PC-9 (cell line): ENCODE measurements at regions not wholly inside any gene's neighbourhood (a gene's known extent, or its start where the extent isn't known, plus 50 kb on each side); places are given as distances from the start of the nearest gene placed in this dataset.
"Not testable (repeated sequence)": the region's sequence is repeated elsewhere in the genome, so short reads cannot be mapped to it uniquely, and the experiment has no call there.

ENCODE experiments used
- BruUV-seq: library from RNA; stranded (reverse); fragments of 400-500 nt; replicated peaks from 2 replicates; lab custom pipeline; 2021; lab: Mats Ljungman, UMichigan
- CTCF ChIA-PET: fragments of 300-600 bp; sonication (Branson Sonifier 250); formaldehyde crosslinking; loops from one replicate; lab custom pipeline; 2022; ENCODE audit warnings: antibody characterized with exemption; lab: Charles Lee
- POLR2A ChIA-PET: fragments of 300-600 bp; sonication (Branson Sonifier 250); formaldehyde crosslinking; loops from one replicate; lab custom pipeline; 2022; ENCODE audit warnings: antibody characterized with exemption; ENCODE audit not compliant: unreplicated experiment; lab: Charles Lee
- DNase-seq, 2 experiments: peaks; one replicate each; pipeline versions ENCODE4 v3.0.0 to v3.0.0-alpha.2; 2015 to 2022; ENCODE audit warnings: mixed read lengths in 1 of 2
- H2AFZ ChIP-seq: fragments of 200-600 bp; sonication (generic); 2 replicates; pipeline ENCODE4 v1.8.1; 2017; ENCODE audit warnings: antibody characterized with exemption
- H3F3A ChIP-seq: fragments of 200-600 bp; sonication (generic); 2 replicates; pipeline ENCODE4 v1.8.1; 2017; ENCODE audit warnings: antibody characterized with exemption, mild to moderate bottlenecking, low read depth; ENCODE audit not compliant: insufficient read depth
- H3K27ac ChIP-seq: fragments of 200-600 bp; sonication (generic); 2 replicates; pipeline ENCODE4 v1.6.1; 2016; ENCODE audit warnings: mixed run types
- H3K27me3 ChIP-seq: fragments of 200-600 bp; sonication (generic); 2 replicates; pipeline ENCODE4 v1.6.1; 2016; ENCODE audit warnings: low read depth, mixed run types; ENCODE audit not compliant: insufficient read depth
- H3K36me3 ChIP-seq: fragments of 200-600 bp; sonication (generic); 2 replicates; pipeline ENCODE4 v1.6.1; 2016; ENCODE audit warnings: low read depth, mixed run types
- H3K4me1 ChIP-seq: fragments of 200-600 bp; sonication (generic); replicated peaks from 2 replicates; pipeline ENCODE4 v1.6.1; 2016; ENCODE audit warnings: mixed run types; ENCODE audit not compliant: insufficient read depth
- H3K4me2 ChIP-seq: fragments of 200-600 bp; sonication (generic); 2 replicates; pipeline ENCODE4 v1.6.1; 2017; ENCODE audit warnings: mixed run types
- H3K4me3 ChIP-seq: fragments of 200-600 bp; sonication (generic); 2 replicates; pipeline ENCODE4 v1.6.1; 2016; ENCODE audit warnings: mixed run types
- H3K79me2 ChIP-seq: fragments of 200-600 bp; sonication (generic); 2 replicates; pipeline ENCODE4 v1.6.1; 2017; ENCODE audit warnings: low read depth, mixed run types
- H3K9me2 ChIP-seq: fragments of 200-600 bp; sonication (generic); 2 replicates; pipeline ENCODE4 v1.8.1; 2017; ENCODE audit warnings: mild to moderate bottlenecking; ENCODE audit not compliant: insufficient read depth
- H3K9me3 ChIP-seq: fragments of 200-600 bp; sonication (generic); 2 replicates; pipeline ENCODE4 v1.8.1; 2016; ENCODE audit warnings: low read depth; ENCODE audit not compliant: insufficient read depth
- H4K20me1 ChIP-seq: fragments of 200-600 bp; sonication (generic); 2 replicates; pipeline ENCODE4 v1.8.1; 2017; ENCODE audit not compliant: insufficient read depth
- EZH2 ChIP-seq: fragments of 200-600 bp; sonication (generic); IDR thresholded peaks from 2 replicates; pipeline ENCODE4 v1.8.0; 2017; ENCODE audit warnings: antibody characterized with exemption, low read depth
- intact Hi-C: fragments of 100-400 bp; cut with micrococcal nuclease; formaldehyde crosslinking; loops from one replicate; pipeline ENCODE4 v1.10.0; 2022; ENCODE audit not compliant: unreplicated experiment
- TF ChIP-seq, protein P1 (sequence below): fragments of 200-600 bp; sonication (generic); conservative IDR thresholded peaks from 2 replicates; pipeline ENCODE4 v1.6.1; 2017; ENCODE audit warnings: mixed run types, antibody characterized with exemption, mild to moderate bottlenecking, moderate library complexity

DNA sequence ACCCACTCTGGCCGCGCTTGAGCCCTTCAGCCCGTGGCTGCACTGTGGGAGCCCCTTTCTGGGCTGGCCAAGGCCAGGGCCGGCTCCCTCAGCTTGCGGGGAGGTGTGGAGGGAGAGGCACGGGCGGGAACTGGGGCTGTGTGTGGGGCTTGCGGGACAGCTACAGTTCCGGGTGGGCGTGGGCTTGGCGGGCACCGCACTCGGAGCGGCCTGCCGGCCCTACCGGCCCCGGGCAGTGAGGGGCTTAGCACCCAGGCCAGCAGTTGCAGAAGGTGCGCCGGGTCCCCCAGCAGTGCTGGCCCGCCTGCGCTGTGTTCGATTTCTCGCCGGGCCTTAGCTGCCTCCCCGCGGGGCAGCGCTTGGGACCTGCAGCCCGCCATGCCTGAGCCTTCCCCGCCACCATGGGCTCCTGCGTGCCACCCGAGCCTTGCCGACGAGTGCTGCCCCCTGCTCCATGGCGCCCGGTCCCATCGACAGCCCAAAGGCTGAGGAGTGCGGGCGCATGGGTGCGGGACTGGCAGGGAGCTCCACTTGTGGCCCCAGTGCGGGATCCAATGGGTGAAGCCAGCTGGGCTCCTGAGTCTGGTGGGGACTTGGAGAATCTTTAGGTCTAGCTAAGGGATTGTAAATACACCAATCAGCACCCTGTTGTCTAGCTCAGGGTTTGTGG, 173.7 kb upstream of the FIGN start:
- Histone ChIP-seq H3K4me2 (no peak overlapping the region), H4K20me1 (no peaks in the 10 kb centered on the region), H3K4me1 (no peaks in the 10 kb centered on the region), H3K36me3 (no peaks in the 10 kb centered on the region), H3K4me3 (no peak overlapping the region), H3K79me2 (no peaks in the 10 kb centered on the region), H3K27ac (no peak overlapping the region), H3F3A (no peaks in the 10 kb centered on the region), H3K9me2 (no peaks in the 10 kb centered on the region), H3K27me3 (no peaks in the 10 kb centered on the region), H3K9me3 (no peaks in the 10 kb centered on the region), H2AFZ (no peak overlapping the region)
- BruUV-seq: no TSS peak
- no peak for DNase-seq
- ChIA-PET CTCF (no interaction called here), POLR2A (no interaction called here)
- TF ChIP-seq EZH2: no peak
- TF ChIP-seq, protein P1, sequence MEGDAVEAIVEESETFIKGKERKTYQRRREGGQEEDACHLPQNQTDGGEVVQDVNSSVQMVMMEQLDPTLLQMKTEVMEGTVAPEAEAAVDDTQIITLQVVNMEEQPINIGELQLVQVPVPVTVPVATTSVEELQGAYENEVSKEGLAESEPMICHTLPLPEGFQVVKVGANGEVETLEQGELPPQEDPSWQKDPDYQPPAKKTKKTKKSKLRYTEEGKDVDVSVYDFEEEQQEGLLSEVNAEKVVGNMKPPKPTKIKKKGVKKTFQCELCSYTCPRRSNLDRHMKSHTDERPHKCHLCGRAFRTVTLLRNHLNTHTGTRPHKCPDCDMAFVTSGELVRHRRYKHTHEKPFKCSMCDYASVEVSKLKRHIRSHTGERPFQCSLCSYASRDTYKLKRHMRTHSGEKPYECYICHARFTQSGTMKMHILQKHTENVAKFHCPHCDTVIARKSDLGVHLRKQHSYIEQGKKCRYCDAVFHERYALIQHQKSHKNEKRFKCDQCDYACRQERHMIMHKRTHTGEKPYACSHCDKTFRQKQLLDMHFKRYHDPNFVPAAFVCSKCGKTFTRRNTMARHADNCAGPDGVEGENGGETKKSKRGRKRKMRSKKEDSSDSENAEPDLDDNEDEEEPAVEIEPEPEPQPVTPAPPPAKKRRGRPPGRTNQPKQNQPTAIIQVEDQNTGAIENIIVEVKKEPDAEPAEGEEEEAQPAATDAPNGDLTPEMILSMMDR: no peak
- intact Hi-C loops: no loop called here

GRCh38 chr2:163906410-163906809, 170.6 kb upstream of the FIGN start:
- H3K9me3 ChIP-seq: no peaks in the 10 kb centered on the region
- no peaks in the 10 kb centered on the region for H3K36me3 ChIP-seq
- no peak overlapping the region for H3K27ac ChIP-seq
- DNase-seq: no peak
- ChIA-PET CTCF (no interaction called here), POLR2A (no interaction called here)
- H3K4me1 ChIP-seq: no peaks in the 10 kb centered on the region
- no peaks in the 10 kb centered on the region for H3F3A ChIP-seq
- H3K9me2 ChIP-seq: no peaks in the 10 kb centered on the region
- H3K4me3 ChIP-seq: no peak overlapping the region
- no peaks in the 10 kb centered on the region for H3K79me2 ChIP-seq
- H2AFZ ChIP-seq: no peak overlapping the region
- TF ChIP-seq, protein P1: no peak
- TF ChIP-seq EZH2: no peak
- H3K4me2 ChIP-seq: no peak overlapping the region
- BruUV-seq: no TSS peak
- H4K20me1 ChIP-seq: no peaks in the 10 kb centered on the region
- intact Hi-C loops: no loop called here
- no peaks in the 10 kb centered on the region for H3K27me3 ChIP-seq

DNA sequence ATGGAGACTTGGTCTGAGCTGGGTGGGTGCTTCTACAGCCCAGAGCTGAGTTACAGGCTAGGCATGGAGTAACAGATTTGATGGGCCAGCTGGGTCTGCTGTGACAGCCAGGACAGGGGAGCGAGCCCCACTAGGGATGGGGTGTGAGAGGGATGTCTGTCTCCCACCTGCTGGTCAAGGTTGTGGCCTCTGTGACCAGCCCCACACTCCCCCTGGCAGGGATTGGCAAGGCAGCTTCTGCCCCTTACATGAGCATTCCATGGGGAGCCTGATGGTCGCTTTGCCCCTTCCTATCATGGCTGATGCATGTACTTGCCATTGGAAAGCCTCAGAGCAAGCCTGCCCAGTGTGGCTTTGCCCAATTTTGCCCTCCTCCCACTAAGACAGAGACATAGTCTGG, 162.0 kb upstream of the FIGN start:
- no peak overlapping the region for H3K27ac ChIP-seq
- ChIA-PET CTCF (no interaction called here), POLR2A (no interaction called here)
- H3K4me1 ChIP-seq: no peaks in the 10 kb centered on the region
- no TSS peak for BruUV-seq
- no peak for DNase-seq
- H3K9me3 ChIP-seq: no peaks in the 10 kb centered on the region; the same call in 1 of the 2 replicates
- no peaks in the 10 kb centered on the region for H3K36me3 ChIP-seq
- H2AFZ ChIP-seq: no peak overlapping the region
- H3K79me2 ChIP-seq: no peaks in the 10 kb centered on the region
- no peaks in the 10 kb centered on the region for H3K27me3 ChIP-seq
- H3K4me2 ChIP-seq: no peak overlapping the region
- intact Hi-C loops: no loop called here
- H3K4me3 ChIP-seq: no peak overlapping the region
- TF ChIP-seq, protein P1: no peak
- TF ChIP-seq EZH2: no peak
- no peaks in the 10 kb centered on the region for H4K20me1 ChIP-seq
- H3F3A ChIP-seq: no peaks in the 10 kb centered on the region
- H3K9me2 ChIP-seq: no peaks in the 10 kb centered on the region

DNA sequence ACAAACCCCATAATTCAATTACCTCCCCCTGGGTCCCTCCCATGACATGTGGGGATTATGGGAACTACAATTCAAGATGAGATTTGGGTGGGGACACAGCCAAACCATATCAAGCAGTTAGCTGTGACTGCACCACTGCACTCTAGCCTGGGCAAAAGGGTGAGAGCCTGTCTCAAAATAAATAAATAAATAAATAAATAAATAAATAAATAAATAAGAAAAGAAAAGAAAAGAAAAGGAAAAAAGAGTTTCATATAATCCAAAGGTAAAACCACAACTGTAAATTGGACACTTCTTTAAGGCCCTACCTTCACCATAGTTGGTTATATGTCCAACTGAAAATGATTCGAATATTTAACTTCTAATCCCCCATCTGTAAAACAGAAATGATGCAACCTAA, 157.6 kb upstream of the FIGN start:
- not testable (repeated sequence) for H3K4me2 ChIP-seq, BruUV-seq, H3F3A ChIP-seq

More for the DNA sequence above, 157.6 kb upstream of the FIGN start:
- H3K27ac ChIP-seq, H4K20me1 ChIP-seq, H3K4me1 ChIP-seq, H3K9me3 ChIP-seq, POLR2A ChIA-PET, H3K4me3 ChIP-seq, DNase-seq, H3K9me2 ChIP-seq, intact Hi-C loops, CTCF ChIA-PET, H3K36me3 ChIP-seq, H3K79me2 ChIP-seq, H3K27me3 ChIP-seq, H2AFZ ChIP-seq: not testable (repeated sequence)
